Hepatocyte (in vitro differentiated cells): ENCODE measurements at regions not wholly inside any gene's neighbourhood (a gene's known extent, or its start where the extent isn't known, plus 50 kb on each side); places are given as distances from the start of the nearest gene placed in this dataset.
"Not testable (repeated sequence)": the region's sequence is repeated elsewhere in the genome, so short reads cannot be mapped to it uniquely, and the experiment has no call there.

Experiments
- DNase-seq: peaks from one replicate; pipeline ENCODE4 v3.0.0-alpha.2; 2016; ENCODE audit warnings: low spot score
- H2AFZ ChIP-seq: fragments of 200-600 bp; sonication (generic); 2 replicates; pipeline ENCODE4 v1.6.0; 2016; ENCODE audit warnings: antibody characterized with exemption, mild to moderate bottlenecking
- H3K27ac ChIP-seq: fragments of 200-600 bp; sonication (generic); 2 replicates; pipeline ENCODE4 v1.5.1; 2016; ENCODE audit warnings: mild to moderate bottlenecking
- H3K27me3 ChIP-seq: fragments of 200-600 bp; sonication (generic); 2 replicates; pipeline ENCODE4 v1.6.1; 2016
- H3K36me3 ChIP-seq: fragments of 200-600 bp; sonication (generic); replicated peaks from 2 replicates; pipeline ENCODE4 v1.5.1; 2016; ENCODE audit warnings: low read depth; ENCODE audit not compliant: insufficient read depth
- H3K4me1 ChIP-seq: fragments of 200-600 bp; sonication (generic); 2 replicates; pipeline ENCODE4 v1.5.1; 2016; ENCODE audit warnings: mild to moderate bottlenecking, moderate library complexity; ENCODE audit not compliant: insufficient read depth
- H3K4me2 ChIP-seq: fragments of 200-600 bp; sonication (generic); 2 replicates; pipeline ENCODE4 v1.6.0; 2016
- H3K4me3 ChIP-seq: fragments of 200-600 bp; sonication (generic); 2 replicates; pipeline ENCODE4 v1.5.1; 2016; ENCODE audit warnings: mild to moderate bottlenecking
- H3K79me2 ChIP-seq: fragments of 200-600 bp; sonication (generic); 2 replicates; pipeline ENCODE4 v1.6.0; 2017; ENCODE audit warnings: mild to moderate bottlenecking
- H3K9me2 ChIP-seq: fragments of 200-600 bp; sonication (generic); replicated peaks from 2 replicates; pipeline ENCODE4 v1.6.0; 2017; ENCODE audit warnings: mild to moderate bottlenecking; ENCODE audit not compliant: insufficient read depth
- H3K9me3 ChIP-seq: fragments of 200-600 bp; sonication (generic); 2 replicates; pipeline ENCODE4 v1.5.1; 2016; ENCODE audit warnings: low read depth, mild to moderate bottlenecking
- H4K20me1 ChIP-seq: fragments of 200-600 bp; sonication (generic); 2 replicates; pipeline ENCODE4 v1.6.0; 2016; ENCODE audit warnings: mild to moderate bottlenecking; ENCODE audit not compliant: insufficient read depth, poor library complexity, severe bottlenecking
- EZH2 ChIP-seq: fragments of 200-600 bp; sonication (generic); IDR thresholded peaks from 2 replicates; pipeline ENCODE4 v1.6.1; 2016; ENCODE audit warnings: antibody characterized with exemption, mild to moderate bottlenecking, borderline replicate concordance
- EZH2phosphoT487 ChIP-seq: fragments of 200-600 bp; sonication (generic); IDR thresholded peaks from one replicate; pipeline ENCODE4 v1.6.1; 2018; ENCODE audit warnings: antibody characterized with exemption, mild to moderate bottlenecking, low read depth, moderate library complexity; ENCODE audit not compliant: unreplicated experiment, severe bottlenecking
- WGBS: methylation state at CpG from one replicate; pipeline ENCODE4 v1.1.6; 2016; ENCODE audit warnings: low lambda C conversion rate; ENCODE audit errors: missing lambda C conversion rate; 5-methylcytosine and 5-hydroxymethylcytosine counted together
- TF ChIP-seq, protein P1 (sequence below): fragments of 200-600 bp; sonication (generic); IDR thresholded peaks from 2 replicates; pipeline ENCODE4 v1.5.1; 2016; ENCODE audit warnings: antibody characterized with exemption, mild to moderate bottlenecking; ENCODE audit not compliant: poor library complexity

DNA sequence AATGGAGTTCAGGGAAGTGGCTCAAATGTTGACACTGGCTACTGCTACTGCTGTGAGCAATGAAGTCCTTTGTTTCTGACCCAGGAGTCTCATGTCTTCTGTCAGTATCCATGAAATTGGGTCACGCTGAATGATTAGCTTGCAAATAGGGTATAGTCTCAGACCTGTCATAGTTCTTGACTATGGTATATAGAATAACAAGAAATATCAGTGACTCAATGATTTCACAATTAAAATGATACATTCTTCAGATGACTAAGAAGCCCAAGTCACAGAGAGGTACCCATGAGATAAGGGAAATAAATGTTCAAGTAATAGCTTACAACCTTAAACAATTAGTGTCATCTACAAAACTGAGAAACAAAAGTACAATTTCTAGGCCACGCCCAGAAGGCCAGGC is 89.3 kb downstream of the LYZL2 start:
- no peaks in the 10 kb centered on the region for H3K27me3 ChIP-seq
- no peaks in the 10 kb centered on the region for H3K36me3 ChIP-seq
- WGBS, result 98% methylated on average over 2 of the region's 2 CpGs
- no peak overlapping the region for H3K27ac ChIP-seq
- H3K9me3 ChIP-seq, result no peaks in the 10 kb centered on the region
- DNase-seq, result no peak
- H3K79me2 ChIP-seq, result no peaks in the 10 kb centered on the region
- peaks cover 9% of the 10 kb centered on the region for H3K4me1 ChIP-seq
- no peaks in the 10 kb centered on the region for H4K20me1 ChIP-seq
- H3K4me3 ChIP-seq, result no peak overlapping the region
- TF ChIP-seq, protein P1, sequence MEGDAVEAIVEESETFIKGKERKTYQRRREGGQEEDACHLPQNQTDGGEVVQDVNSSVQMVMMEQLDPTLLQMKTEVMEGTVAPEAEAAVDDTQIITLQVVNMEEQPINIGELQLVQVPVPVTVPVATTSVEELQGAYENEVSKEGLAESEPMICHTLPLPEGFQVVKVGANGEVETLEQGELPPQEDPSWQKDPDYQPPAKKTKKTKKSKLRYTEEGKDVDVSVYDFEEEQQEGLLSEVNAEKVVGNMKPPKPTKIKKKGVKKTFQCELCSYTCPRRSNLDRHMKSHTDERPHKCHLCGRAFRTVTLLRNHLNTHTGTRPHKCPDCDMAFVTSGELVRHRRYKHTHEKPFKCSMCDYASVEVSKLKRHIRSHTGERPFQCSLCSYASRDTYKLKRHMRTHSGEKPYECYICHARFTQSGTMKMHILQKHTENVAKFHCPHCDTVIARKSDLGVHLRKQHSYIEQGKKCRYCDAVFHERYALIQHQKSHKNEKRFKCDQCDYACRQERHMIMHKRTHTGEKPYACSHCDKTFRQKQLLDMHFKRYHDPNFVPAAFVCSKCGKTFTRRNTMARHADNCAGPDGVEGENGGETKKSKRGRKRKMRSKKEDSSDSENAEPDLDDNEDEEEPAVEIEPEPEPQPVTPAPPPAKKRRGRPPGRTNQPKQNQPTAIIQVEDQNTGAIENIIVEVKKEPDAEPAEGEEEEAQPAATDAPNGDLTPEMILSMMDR, result no peak
- TF ChIP-seq EZH2phosphoT487, result no peak
- no peak for TF ChIP-seq EZH2
- no peak overlapping the region for H2AFZ ChIP-seq
- no peaks in the 10 kb centered on the region for H3K9me2 ChIP-seq
- H3K4me2 ChIP-seq, result no peak overlapping the region

DNA sequence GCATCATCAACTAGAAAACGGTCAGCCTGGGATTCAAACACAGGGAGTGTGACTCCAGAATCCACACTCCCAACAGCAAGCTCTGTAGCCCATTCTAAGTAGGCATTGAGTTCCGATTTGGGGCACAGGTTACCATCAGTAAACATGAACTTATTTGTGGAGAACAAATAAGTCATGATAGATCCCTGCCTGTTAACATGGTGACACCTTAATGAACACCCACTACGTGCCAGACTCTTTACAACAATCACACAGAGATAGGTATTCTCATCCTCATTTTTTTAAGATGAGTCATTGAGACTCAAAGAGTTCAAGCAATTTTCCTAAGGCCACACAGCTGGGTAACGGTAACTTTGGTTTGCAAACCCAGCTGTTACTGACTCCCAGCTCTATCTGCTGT is 91.5 kb downstream of the LYZL2 start:
- H3K79me2 ChIP-seq, result no peaks in the 10 kb centered on the region
- H2AFZ ChIP-seq, result no peak overlapping the region
- H3K9me3 ChIP-seq, result no peaks in the 10 kb centered on the region
- DNase-seq, result no peak
- no peak for TF ChIP-seq EZH2phosphoT487
- TF ChIP-seq EZH2, result no peak
- TF ChIP-seq, protein P1, result no peak
- H3K9me2 ChIP-seq, result no peaks in the 10 kb centered on the region
- no peak overlapping the region for H3K4me2 ChIP-seq
- WGBS, result 22% methylated on average over 4 of the region's 4 CpGs
- H3K27me3 ChIP-seq, result no peaks in the 10 kb centered on the region
- H3K27ac ChIP-seq, result no peak overlapping the region
- H3K36me3 ChIP-seq, result no peaks in the 10 kb centered on the region
- no peaks in the 10 kb centered on the region for H4K20me1 ChIP-seq
- no peak overlapping the region for H3K4me3 ChIP-seq
- peaks cover 9% of the 10 kb centered on the region for H3K4me1 ChIP-seq

DNA sequence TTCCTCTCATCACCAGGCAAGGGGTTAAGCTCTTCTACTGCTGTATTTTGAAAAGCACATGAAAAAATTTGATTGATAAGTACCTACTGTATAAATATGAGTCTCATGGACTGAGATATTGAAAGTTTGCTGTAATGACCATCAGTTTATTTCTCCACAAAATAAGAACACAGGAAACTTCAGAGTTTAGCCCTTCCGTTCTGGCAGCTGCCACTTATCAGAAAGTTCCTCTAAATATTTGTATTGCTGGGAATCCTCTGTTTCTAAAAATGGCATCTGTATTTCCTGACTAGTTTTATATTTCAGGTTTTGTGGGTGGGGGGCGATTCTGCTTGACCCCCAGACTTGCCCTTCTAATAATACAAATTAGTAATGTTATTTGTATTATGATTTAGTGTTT is 92.0 kb downstream of the LYZL2 start:
- no peak overlapping the region for H3K4me2 ChIP-seq
- TF ChIP-seq EZH2phosphoT487 (no peak), EZH2 (no peak)
- TF ChIP-seq, protein P1, result no peak
- H4K20me1 ChIP-seq, result no peaks in the 10 kb centered on the region
- H3K9me2 ChIP-seq, result no peaks in the 10 kb centered on the region
- no peaks in the 10 kb centered on the region for H3K9me3 ChIP-seq
- H2AFZ ChIP-seq, result no peak overlapping the region
- no peak overlapping the region for H3K27ac ChIP-seq
- H3K36me3 ChIP-seq, result no peaks in the 10 kb centered on the region
- H3K4me1 ChIP-seq, result peaks cover 6% of the 10 kb centered on the region
- 37% methylated on average over 2 of the region's 2 CpGs for WGBS
- DNase-seq, result no peak
- no peaks in the 10 kb centered on the region for H3K27me3 ChIP-seq
- H3K79me2 ChIP-seq, result no peaks in the 10 kb centered on the region
- H3K4me3 ChIP-seq, result no peak overlapping the region

DNA sequence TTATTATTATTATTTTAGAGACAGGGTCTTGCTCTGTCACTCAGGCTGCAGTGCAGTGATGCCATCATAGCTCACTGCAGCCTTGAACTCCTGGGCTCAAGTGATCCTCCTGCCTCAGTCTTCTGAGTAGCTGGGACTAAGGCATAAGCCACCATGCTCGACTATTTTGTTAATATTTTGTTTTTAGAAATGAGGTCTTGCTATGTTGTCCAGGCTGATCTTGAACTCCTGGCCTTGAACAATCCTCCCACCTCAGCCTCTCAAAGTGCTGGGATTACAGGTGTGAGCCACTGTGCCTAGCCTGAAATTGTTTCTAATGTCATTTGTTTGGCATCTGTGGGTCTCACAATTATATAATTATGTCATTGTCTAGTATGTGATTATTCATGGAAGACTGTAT is 92.4 kb downstream of the LYZL2 start:
- not testable (repeated sequence) for H2AFZ ChIP-seq, H3K27ac ChIP-seq, H3K79me2 ChIP-seq, H3K4me2 ChIP-seq, H3K4me3 ChIP-seq, H3K27me3 ChIP-seq, H3K36me3 ChIP-seq, DNase-seq, H3K4me1 ChIP-seq, H3K9me2 ChIP-seq, H4K20me1 ChIP-seq, H3K9me3 ChIP-seq
- 71% methylated on average over 1 of the region's 1 CpG for WGBS
